ENCODE measurements at regions not wholly inside any gene's neighbourhood (a gene's known extent, or its start where the extent isn't known, plus 50 kb on each side); places are given as distances from the start of the nearest gene placed in this dataset.

DNA sequence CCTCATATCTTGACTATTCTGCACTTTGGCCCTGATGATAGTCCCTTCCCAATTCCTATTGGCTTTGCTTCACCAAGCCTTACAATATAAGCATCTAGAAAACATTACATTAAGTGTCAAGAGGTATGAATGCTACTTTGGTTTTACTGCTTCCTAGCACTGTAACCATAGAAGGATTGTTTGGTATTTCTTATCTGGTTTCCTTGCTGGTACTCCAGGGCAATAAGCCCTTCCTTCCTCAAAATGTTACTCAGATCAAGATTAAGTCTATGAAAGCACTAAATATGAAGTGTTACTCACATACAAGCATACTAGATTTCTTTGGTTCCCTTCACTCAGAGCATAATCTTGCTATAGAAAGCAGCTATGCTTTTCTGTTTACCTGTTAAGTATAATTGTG is 492.5 kb downstream of the ETV1 start:
- no peak for TF ChIP-seq EZH2 (IDR thresholded peaks at IDR 0.05; ENCODE audit: borderline replicate concordance, insufficient read depth, low read depth, low read length, poor library complexity, severe bottlenecking)
- TF ChIP-seq, protein P1, sequence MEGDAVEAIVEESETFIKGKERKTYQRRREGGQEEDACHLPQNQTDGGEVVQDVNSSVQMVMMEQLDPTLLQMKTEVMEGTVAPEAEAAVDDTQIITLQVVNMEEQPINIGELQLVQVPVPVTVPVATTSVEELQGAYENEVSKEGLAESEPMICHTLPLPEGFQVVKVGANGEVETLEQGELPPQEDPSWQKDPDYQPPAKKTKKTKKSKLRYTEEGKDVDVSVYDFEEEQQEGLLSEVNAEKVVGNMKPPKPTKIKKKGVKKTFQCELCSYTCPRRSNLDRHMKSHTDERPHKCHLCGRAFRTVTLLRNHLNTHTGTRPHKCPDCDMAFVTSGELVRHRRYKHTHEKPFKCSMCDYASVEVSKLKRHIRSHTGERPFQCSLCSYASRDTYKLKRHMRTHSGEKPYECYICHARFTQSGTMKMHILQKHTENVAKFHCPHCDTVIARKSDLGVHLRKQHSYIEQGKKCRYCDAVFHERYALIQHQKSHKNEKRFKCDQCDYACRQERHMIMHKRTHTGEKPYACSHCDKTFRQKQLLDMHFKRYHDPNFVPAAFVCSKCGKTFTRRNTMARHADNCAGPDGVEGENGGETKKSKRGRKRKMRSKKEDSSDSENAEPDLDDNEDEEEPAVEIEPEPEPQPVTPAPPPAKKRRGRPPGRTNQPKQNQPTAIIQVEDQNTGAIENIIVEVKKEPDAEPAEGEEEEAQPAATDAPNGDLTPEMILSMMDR (IDR thresholded peaks at IDR 0.05): no peak
